Loucy (cell line): ENCODE measurements at regions not wholly inside any gene's neighbourhood (a gene's known extent, or its start where the extent isn't known, plus 50 kb on each side); places are given as distances from the start of the nearest gene placed in this dataset.

Experiments
- H2AFZ ChIP-seq: fragments of 200-600 bp; sonication (generic); 2 replicates; pipeline ENCODE4 v1.6.0; 2016; ENCODE audit warnings: antibody characterized with exemption, mild to moderate bottlenecking, low read length, moderate library complexity
- H3F3A ChIP-seq: fragments of 200-600 bp; 2 replicates; pipeline ENCODE4 v1.6.0; 2016; ENCODE audit warnings: antibody characterized with exemption, low read depth, mild to moderate bottlenecking
- H3K27me3 ChIP-seq: fragments of 200-600 bp; sonication (generic); 2 replicates; pipeline ENCODE4 v1.6.1; 2014; ENCODE audit warnings: low read length, mild to moderate bottlenecking; ENCODE audit not compliant: insufficient read depth, poor library complexity, severe bottlenecking
- H3K36me3 ChIP-seq: fragments of 200-600 bp; sonication (generic); 2 replicates; pipeline ENCODE4 v1.6.1; 2016; ENCODE audit warnings: low read length; ENCODE audit not compliant: insufficient read depth
- H3K4me1 ChIP-seq: fragments of 200-600 bp; sonication (generic); 2 replicates; pipeline ENCODE4 v1.5.1; 2014; ENCODE audit warnings: low read length, mild to moderate bottlenecking; ENCODE audit not compliant: insufficient read depth, poor library complexity, severe bottlenecking
- H3K4me2 ChIP-seq: fragments of 200-600 bp; sonication (generic); 2 replicates; pipeline ENCODE4 v1.6.0; 2014; ENCODE audit warnings: antibody characterized with exemption, low read length, low read depth, mild to moderate bottlenecking; ENCODE audit not compliant: poor library complexity, severe bottlenecking
- H3K4me3 ChIP-seq: fragments of 200-600 bp; sonication (generic); 2 replicates; pipeline ENCODE4 v1.5.1; 2014; ENCODE audit warnings: low read length, mild to moderate bottlenecking, mixed read lengths; ENCODE audit not compliant: poor library complexity, severe bottlenecking
- H3K79me2 ChIP-seq: fragments of 200-600 bp; sonication (generic); 2 replicates; pipeline ENCODE4 v1.6.1; 2014; ENCODE audit warnings: low read length; ENCODE audit not compliant: insufficient read depth
- H3K9ac ChIP-seq: fragments of 200-600 bp; sonication (generic); 2 replicates; pipeline ENCODE4 v1.6.0; 2014; ENCODE audit warnings: mild to moderate bottlenecking, low read depth, low read length, moderate library complexity; ENCODE audit not compliant: poor library complexity, severe bottlenecking
- H3K9me2 ChIP-seq: fragments of 200-600 bp; sonication (generic); replicated peaks from 2 replicates; pipeline ENCODE4 v1.6.1; 2016; ENCODE audit warnings: low read depth, low read length, mixed read lengths
- H3K9me3 ChIP-seq: fragments of 200-600 bp; sonication (generic); 2 replicates; pipeline ENCODE4 v1.6.1; 2014; ENCODE audit warnings: mild to moderate bottlenecking, antibody characterized with exemption, low read length, low read depth; ENCODE audit not compliant: insufficient read depth
- H4K20me1 ChIP-seq: fragments of 200-600 bp; sonication (generic); 2 replicates; pipeline ENCODE4 v1.6.0; 2014; ENCODE audit warnings: antibody characterized with exemption, low read length, mild to moderate bottlenecking; ENCODE audit not compliant: insufficient read depth, poor library complexity, severe bottlenecking
- EZH2phosphoT487 ChIP-seq: fragments of 200-600 bp; IDR thresholded peaks from 2 replicates; pipeline ENCODE4 v1.6.1; 2018; ENCODE audit warnings: antibody characterized with exemption, mild to moderate bottlenecking, moderate library complexity, borderline replicate concordance
- TF ChIP-seq, protein P1 (sequence below): fragments of 200-600 bp; sonication (generic); conservative IDR thresholded peaks from 2 replicates; pipeline ENCODE4 v1.5.1; 2014; ENCODE audit warnings: mild to moderate bottlenecking, antibody characterized with exemption, low read length

DNA sequence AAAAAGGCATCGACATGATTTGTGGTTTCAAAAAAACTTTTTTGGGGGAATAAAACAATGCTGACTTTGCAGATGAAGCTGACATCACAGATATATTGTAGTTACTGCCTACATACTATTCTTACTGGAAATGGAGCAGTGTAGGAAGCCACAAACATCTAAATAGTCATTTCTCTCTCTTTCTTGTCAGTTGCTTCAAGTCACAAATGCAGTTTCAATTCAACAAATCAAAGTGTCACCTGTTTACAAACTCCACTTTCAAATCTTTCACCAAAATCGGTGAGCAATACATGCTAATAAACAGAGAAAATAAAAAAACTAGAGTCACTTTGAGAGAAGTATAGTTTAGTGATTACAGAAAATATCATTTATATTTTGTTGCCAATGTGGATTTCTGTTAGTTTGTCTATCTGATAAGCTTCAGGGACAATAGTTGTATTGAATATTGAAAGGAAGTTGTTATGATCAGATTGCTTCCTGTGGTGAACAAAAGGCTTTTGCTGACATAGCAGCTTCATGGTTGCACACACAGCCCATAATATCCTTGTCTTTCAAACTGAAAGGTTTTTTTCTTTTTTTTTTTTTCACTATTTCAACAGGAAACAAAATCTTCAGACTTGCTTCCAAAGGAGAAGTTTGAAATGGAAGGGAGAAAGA is 49.7 kb upstream of the PTPN13 start:
- TF ChIP-seq EZH2phosphoT487, result no peak
- TF ChIP-seq, protein P1, sequence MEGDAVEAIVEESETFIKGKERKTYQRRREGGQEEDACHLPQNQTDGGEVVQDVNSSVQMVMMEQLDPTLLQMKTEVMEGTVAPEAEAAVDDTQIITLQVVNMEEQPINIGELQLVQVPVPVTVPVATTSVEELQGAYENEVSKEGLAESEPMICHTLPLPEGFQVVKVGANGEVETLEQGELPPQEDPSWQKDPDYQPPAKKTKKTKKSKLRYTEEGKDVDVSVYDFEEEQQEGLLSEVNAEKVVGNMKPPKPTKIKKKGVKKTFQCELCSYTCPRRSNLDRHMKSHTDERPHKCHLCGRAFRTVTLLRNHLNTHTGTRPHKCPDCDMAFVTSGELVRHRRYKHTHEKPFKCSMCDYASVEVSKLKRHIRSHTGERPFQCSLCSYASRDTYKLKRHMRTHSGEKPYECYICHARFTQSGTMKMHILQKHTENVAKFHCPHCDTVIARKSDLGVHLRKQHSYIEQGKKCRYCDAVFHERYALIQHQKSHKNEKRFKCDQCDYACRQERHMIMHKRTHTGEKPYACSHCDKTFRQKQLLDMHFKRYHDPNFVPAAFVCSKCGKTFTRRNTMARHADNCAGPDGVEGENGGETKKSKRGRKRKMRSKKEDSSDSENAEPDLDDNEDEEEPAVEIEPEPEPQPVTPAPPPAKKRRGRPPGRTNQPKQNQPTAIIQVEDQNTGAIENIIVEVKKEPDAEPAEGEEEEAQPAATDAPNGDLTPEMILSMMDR, result no peak
- Histone ChIP-seq H2AFZ (no peak overlapping the region), H3K9ac (no peak overlapping the region), H3K27me3 (no peaks in the 10 kb centered on the region), H3K9me3 (no peaks in the 10 kb centered on the region), H3K36me3 (no peaks in the 10 kb centered on the region), H3K9me2 (no peaks in the 10 kb centered on the region), H3K4me3 (no peak overlapping the region), H3K4me2 (no peak overlapping the region), H4K20me1 (no peaks in the 10 kb centered on the region), H3F3A (no peaks in the 10 kb centered on the region), H3K4me1 (no peaks in the 10 kb centered on the region), H3K79me2 (no peaks in the 10 kb centered on the region)
